ENCODE measurements at regions not wholly inside any gene's neighbourhood (a gene's known extent, or its start where the extent isn't known, plus 50 kb on each side); places are given as distances from the start of the nearest gene placed in this dataset.

- intact Hi-C loops (cut with micrococcal nuclease), result no loop called here
- H3K9me1 ChIP-seq (replicated peaks; ENCODE audit: control insufficient read depth, extremely low read depth, insufficient read depth, low read length), result no peaks in the 10 kb centered on the region
- FAIRE-seq, result no peak
- no peak overlapping the region for H3K4me2 ChIP-seq (ENCODE audit: insufficient read depth, low read length)
- TF ChIP-seq POLR2A (IDR thresholded peaks at IDR 0.05; ENCODE audit: low read depth, low read length) (no peak), EZH2 (IDR thresholded peaks at IDR 0.05; ENCODE audit: borderline replicate concordance, low read depth, low read length, severe bottlenecking) (no peak), FOS (IDR thresholded peaks at IDR 0.05; ENCODE audit: borderline replicate concordance, insufficient read depth, low read length) (no peak), GATA2 (IDR thresholded peaks at IDR 0.05; ENCODE audit: insufficient read depth, insufficient read length, low read depth, low read length) (no peak), POLR2AphosphoS5 (IDR thresholded peaks at IDR 0.05; ENCODE audit: insufficient read depth, low read depth, low read length) (no peak), JUN (IDR thresholded peaks at IDR 0.05; ENCODE audit: borderline replicate concordance, insufficient read depth, insufficient read length, low read depth) (no peak), CTCF (IDR thresholded peaks at IDR 0.05; ENCODE audit: extremely low read depth in 1 of 2, insufficient read depth in 1 of 2, low read depth in 1 of 2, low read length in 2 of 2) (no peak), MYC (IDR thresholded peaks at IDR 0.05; ENCODE audit: low read depth, low read length) (no peak), MAX (IDR thresholded peaks at IDR 0.05; ENCODE audit: insufficient read depth, insufficient read length) (no peak)
- ChIA-PET CTCF (no interaction called here), POLR2A (no interaction called here)
- no peak overlapping the region for H3K27ac ChIP-seq (ENCODE audit: insufficient read depth, low read depth, low read length)
- H4K20me1 ChIP-seq (replicated peaks; ENCODE audit: control insufficient read depth, extremely low read depth, insufficient read depth, low read length), result no peaks in the 10 kb centered on the region
- no peak overlapping the region for H3K4me3 ChIP-seq (replicated peaks in 1 of 3; ENCODE audit: insufficient read depth in 1 of 3, low read depth in 1 of 3, low read length in 3 of 3)
- no peaks in the 10 kb centered on the region for H3K36me3 ChIP-seq (ENCODE audit: control insufficient read depth in 2 of 2, extremely low read depth in 1 of 2, insufficient read depth in 2 of 2, low read length in 2 of 2)
- DNase-seq (ENCODE audit: low read depth, low spot score), result no peak
- H3K9me3 ChIP-seq (replicated peaks; ENCODE audit: control insufficient read depth, insufficient read depth, low read length), result no peaks in the 10 kb centered on the region
- H3K79me2 ChIP-seq (ENCODE audit: control insufficient read depth, insufficient read depth, low read length), result no peaks in the 10 kb centered on the region
- no TSS peak for BruUV-seq (replicated peaks)
- no peaks in the 10 kb centered on the region for H3K27me3 ChIP-seq (ENCODE audit: control insufficient read depth in 2 of 2, insufficient read depth in 2 of 2, low read length in 2 of 2)
- no peak overlapping the region for H3K9ac ChIP-seq (replicated peaks; ENCODE audit: extremely low read depth, insufficient read depth, low read length)
- no peaks in the 10 kb centered on the region for H3K4me1 ChIP-seq (ENCODE audit: control insufficient read depth, extremely low read depth, insufficient read depth, low read length)
- no peak overlapping the region for H2AFZ ChIP-seq (ENCODE audit: low read depth, low read length)
- dilution Hi-C loops (cut with MboI; ENCODE audit: extremely low pct_ligation_motif_present, low sequenced_read_pairs), result no loop called here
Measured at GRCh38 chr2:239688840-239689239, 288.0 kb upstream of the HDAC4 start.
